Esophagus muscularis mucosa (tissue), 4 donors: ENCODE measurements at regions not wholly inside any gene's neighbourhood (a gene's known extent, or its start where the extent isn't known, plus 50 kb on each side); places are given as distances from the start of the nearest gene placed in this dataset.

Source experiments
- DNase-seq: peaks from one replicate; pipeline ENCODE4 v3.0.0-alpha.2; 2017; ENCODE audit errors: extremely low spot score
- H3K27ac ChIP-seq, 4 donors: fragments of 200-600 bp; sonication (generic); replicated peaks in 1 of 4; 1 replicate in 3 of 4; 2 replicates in 1 of 4; pipeline ENCODE4 v1.5.1; 2016 to 2019; ENCODE audit warnings: mild to moderate bottlenecking in 1 of 4
- H3K27me3 ChIP-seq, 4 donors: fragments of 200-600 bp; sonication (generic); one replicate each; pipeline versions ENCODE4 v1.5.1 to v1.6.0; 2016 to 2019
- H3K36me3 ChIP-seq, 4 donors: fragments of 200-600 bp; sonication (generic); one replicate each; pipeline ENCODE4 v1.5.1; 2016 to 2019
- H3K4me1 ChIP-seq, 4 donors: fragments of 200-600 bp; sonication (generic); one replicate each; pipeline ENCODE4 v1.5.1; 2016 to 2019
- H3K4me3 ChIP-seq, 4 donors: fragments of 200-600 bp; sonication (generic); 1 replicate in 2 of 4; 2 replicates in 2 of 4; pipeline ENCODE4 v1.5.1; 2016 to 2019; ENCODE audit warnings: mild to moderate bottlenecking in 4 of 4, moderate library complexity in 1 of 4
- H3K9me3 ChIP-seq, 4 donors: fragments of 200-600 bp; sonication (generic); 1 replicate in 3 of 4; 2 replicates in 1 of 4; pipeline ENCODE4 v1.5.1; 2016 to 2019
- EP300 ChIP-seq: sonication (generic); formaldehyde crosslinking; IDR thresholded peaks from one replicate; pipeline ENCODE4 v1.6.1; 2017; ENCODE audit warnings: antibody characterized with exemption
- POLR2A ChIP-seq: fragments of 450-650 bp; IDR thresholded peaks from one replicate; pipeline ENCODE4 v1.6.1; 2017; ENCODE audit warnings: antibody characterized with exemption, moderate library complexity, mild to moderate bottlenecking, low read depth
- POLR2AphosphoS5 ChIP-seq, 2 donors: sonication (generic); formaldehyde crosslinking; IDR thresholded peaks; one replicate each; pipeline ENCODE4 v1.6.1; 2017; ENCODE audit warnings: antibody characterized with exemption in 2 of 2
- WGBS: methylation state at CpG from one replicate; pipeline ENCODE4 v1.1.5; 2018; 5-methylcytosine and 5-hydroxymethylcytosine counted together
- intact Hi-C: fragments of 100-400 bp; cut with DNase I; formaldehyde crosslinking; loops from one replicate; pipeline ENCODE4 v1.15.1; 2023
- TF ChIP-seq, protein P1 (sequence below), 3 experiments: fragments of 200-600 bp in 2 of 3; fragments of 450-650 bp in 1 of 3; sonication (generic) in 2 of 3; IDR thresholded peaks; one replicate each; pipeline ENCODE4 v1.5.1; 2017 to 2019; ENCODE audit warnings: antibody characterized with exemption in 3 of 3, mild to moderate bottlenecking in 2 of 3, moderate library complexity in 1 of 3

DNA sequence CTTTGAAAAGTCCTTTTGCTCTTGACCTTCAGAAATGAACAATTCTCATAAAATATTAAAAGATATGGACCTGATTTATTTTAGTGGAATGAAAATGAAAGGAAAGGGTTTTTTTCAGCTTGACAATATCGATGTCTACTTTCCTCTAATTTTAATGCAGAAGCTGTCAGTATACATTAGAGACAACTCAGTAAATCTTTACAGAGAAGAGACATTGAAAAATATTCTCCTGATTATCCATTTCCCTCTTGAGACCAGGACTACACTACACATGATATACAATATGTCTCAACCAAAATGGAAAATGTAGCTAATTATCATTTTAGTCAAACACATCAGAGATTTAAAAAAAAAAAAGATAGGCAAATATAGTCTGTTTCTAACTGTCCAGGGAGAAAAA, 288.5 kb upstream of the NUDT12 start:
- no peak for DNase-seq
- no peaks in the 10 kb centered on the region for H3K4me1 ChIP-seq
- no peak overlapping the region for H3K27ac ChIP-seq
- TF ChIP-seq POLR2AphosphoS5 (IDR thresholded peaks at IDR 0.05) (no peak), POLR2A (no peak), EP300 (no peak)
- 82% methylated on average over 1 of the region's 1 CpG for WGBS
- no peaks in the 10 kb centered on the region for H3K27me3 ChIP-seq
- no peak overlapping the region for H3K4me3 ChIP-seq
- no peaks in the 10 kb centered on the region for H3K9me3 ChIP-seq
- intact Hi-C loops, result no loop called here
- no peaks in the 10 kb centered on the region for H3K36me3 ChIP-seq

DNA sequence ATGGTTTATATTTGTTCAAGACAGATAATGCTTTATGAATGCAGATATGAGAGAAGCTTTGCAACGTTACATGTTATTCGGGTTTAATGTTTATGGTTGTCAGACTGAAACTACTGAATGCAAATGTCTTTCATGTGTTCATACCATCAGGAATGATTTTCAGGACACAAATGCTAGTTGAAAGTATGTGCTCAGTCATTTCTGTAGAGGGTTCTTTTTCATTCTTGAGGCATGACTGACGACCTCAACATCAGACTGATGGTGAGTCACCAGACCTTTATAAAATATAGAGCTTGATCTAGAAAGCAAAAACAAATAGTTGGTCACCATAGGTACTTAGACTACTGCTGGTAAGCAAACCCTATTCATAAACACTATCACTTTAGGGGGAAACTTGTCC, 287.3 kb upstream of the NUDT12 start:
- no peaks in the 10 kb centered on the region for H3K4me1 ChIP-seq

DNA sequence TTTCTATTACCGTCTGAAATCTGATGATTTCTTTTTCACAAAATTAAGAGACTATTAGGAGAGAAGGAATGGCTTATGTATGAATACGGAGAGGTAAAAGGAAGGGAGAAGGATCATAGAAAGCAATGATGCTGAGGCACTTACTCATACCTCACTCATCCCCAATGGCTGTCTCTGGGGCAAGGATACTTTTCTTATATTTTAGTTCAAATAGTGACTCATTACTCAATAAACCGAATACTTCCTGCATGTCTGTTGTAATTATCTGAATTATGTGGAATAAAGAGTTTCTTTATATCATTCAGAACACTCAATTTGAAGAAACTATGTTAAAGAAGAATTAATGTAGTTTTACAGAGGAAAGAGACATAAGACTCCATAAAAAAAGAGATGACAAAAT, 284.5 kb upstream of the NUDT12 start:
- Histone ChIP-seq H3K4me1 (no peaks in the 10 kb centered on the region), H3K36me3 (no peaks in the 10 kb centered on the region), H3K27me3 (no peaks in the 10 kb centered on the region), H3K27ac (no peak overlapping the region), H3K9me3 (no peaks in the 10 kb centered on the region), H3K4me3 (no peak overlapping the region)
- DNase-seq, result no peak
- TF ChIP-seq POLR2AphosphoS5 (IDR thresholded peaks at IDR 0.05) (no peak), POLR2A (no peak), EP300 (no peak)
- TF ChIP-seq, protein P1, sequence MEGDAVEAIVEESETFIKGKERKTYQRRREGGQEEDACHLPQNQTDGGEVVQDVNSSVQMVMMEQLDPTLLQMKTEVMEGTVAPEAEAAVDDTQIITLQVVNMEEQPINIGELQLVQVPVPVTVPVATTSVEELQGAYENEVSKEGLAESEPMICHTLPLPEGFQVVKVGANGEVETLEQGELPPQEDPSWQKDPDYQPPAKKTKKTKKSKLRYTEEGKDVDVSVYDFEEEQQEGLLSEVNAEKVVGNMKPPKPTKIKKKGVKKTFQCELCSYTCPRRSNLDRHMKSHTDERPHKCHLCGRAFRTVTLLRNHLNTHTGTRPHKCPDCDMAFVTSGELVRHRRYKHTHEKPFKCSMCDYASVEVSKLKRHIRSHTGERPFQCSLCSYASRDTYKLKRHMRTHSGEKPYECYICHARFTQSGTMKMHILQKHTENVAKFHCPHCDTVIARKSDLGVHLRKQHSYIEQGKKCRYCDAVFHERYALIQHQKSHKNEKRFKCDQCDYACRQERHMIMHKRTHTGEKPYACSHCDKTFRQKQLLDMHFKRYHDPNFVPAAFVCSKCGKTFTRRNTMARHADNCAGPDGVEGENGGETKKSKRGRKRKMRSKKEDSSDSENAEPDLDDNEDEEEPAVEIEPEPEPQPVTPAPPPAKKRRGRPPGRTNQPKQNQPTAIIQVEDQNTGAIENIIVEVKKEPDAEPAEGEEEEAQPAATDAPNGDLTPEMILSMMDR (IDR thresholded peaks at IDR 0.05), result no peak
- WGBS, result 90% methylated on average over 3 of the region's 3 CpGs
- intact Hi-C loops, result no loop called here

More for the DNA sequence above, 287.3 kb upstream of the NUDT12 start:
- intact Hi-C loops, result no loop called here
- TF ChIP-seq POLR2AphosphoS5 (IDR thresholded peaks at IDR 0.05) (no peak), POLR2A (no peak), EP300 (no peak)
- TF ChIP-seq, protein P1 (IDR thresholded peaks at IDR 0.05), result no peak
- no peak for DNase-seq
- Histone ChIP-seq H3K36me3 (no peaks in the 10 kb centered on the region), H3K27me3 (no peaks in the 10 kb centered on the region), H3K9me3 (no peaks in the 10 kb centered on the region), H3K27ac (no peak overlapping the region), H3K4me3 (no peak overlapping the region)
- WGBS, result 92% methylated on average over 3 of the region's 3 CpGs

DNA sequence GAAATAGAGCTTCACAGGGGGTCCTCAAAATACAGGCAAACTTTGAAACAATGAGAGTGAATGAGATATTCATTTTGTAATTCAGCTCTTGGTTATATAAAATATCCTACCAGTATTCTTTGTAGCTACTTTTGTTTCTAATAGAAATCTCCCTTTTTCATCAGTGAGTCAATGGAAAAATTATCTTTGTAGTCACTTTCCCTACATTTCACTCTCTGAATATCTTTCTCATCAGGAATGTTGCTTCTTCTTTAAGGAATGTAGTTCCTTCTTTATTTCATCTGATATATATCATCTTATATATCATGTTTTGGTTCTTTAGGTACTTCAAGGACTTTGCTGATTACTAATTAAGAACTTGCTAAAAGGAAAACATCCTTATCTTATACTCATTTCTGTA, 280.3 kb upstream of the NUDT12 start:
- intact Hi-C loops, result no loop called here
- H3K4me1 ChIP-seq, result no peaks in the 10 kb centered on the region
- no peaks in the 10 kb centered on the region for H3K27me3 ChIP-seq
- H3K27ac ChIP-seq, result no peak overlapping the region
- TF ChIP-seq EP300 (no peak), POLR2AphosphoS5 (IDR thresholded peaks at IDR 0.05) (no peak), POLR2A (no peak)
- TF ChIP-seq, protein P1 (IDR thresholded peaks at IDR 0.05), result no peak
- H3K4me3 ChIP-seq, result no peak overlapping the region
- H3K9me3 ChIP-seq, result no peaks in the 10 kb centered on the region
- no peaks in the 10 kb centered on the region for H3K36me3 ChIP-seq
- no peak for DNase-seq

DNA sequence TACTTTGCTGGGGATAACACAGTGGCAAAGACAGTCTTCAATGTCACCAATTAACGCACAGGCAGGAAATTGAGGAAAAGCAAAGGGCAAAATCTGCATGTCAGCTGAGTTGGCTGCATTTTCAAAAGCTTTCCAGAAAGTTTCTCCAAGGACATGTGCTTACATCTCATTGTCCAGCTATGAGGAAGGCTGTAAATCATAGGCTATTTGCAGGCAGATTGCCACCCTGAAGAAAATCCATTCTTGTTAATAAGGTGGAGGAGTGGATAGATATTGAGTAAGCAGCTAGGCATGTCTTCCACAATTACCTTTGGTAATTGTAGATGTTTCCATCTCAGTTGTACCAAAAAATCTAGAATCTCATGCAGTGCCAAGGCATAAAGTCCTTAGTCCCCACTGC, 278.0 kb upstream of the NUDT12 start:
- no peak overlapping the region for H3K4me3 ChIP-seq
- WGBS, result 62% methylated on average over 1 of the region's 1 CpG
- no peaks in the 10 kb centered on the region for H3K4me1 ChIP-seq
- intact Hi-C loops, result no loop called here
- no peaks in the 10 kb centered on the region for H3K9me3 ChIP-seq
- TF ChIP-seq POLR2AphosphoS5 (IDR thresholded peaks at IDR 0.05) (no peak), POLR2A (no peak), EP300 (no peak)
- TF ChIP-seq, protein P1 (IDR thresholded peaks at IDR 0.05), result no peak
- no peaks in the 10 kb centered on the region for H3K27me3 ChIP-seq
- no peak overlapping the region for H3K27ac ChIP-seq
- H3K36me3 ChIP-seq, result no peaks in the 10 kb centered on the region
- no peak for DNase-seq
